ENCODE measurements at regions not wholly inside any gene's neighbourhood (a gene's known extent, or its start where the extent isn't known, plus 50 kb on each side); places are given as distances from the start of the nearest gene placed in this dataset.

GRCh38 chr9:129318121-129319075 lies 140.3 kb upstream of the IER5L start:
- no peaks in the 10 kb centered on the region for H3K79me2 ChIP-seq (ENCODE audit: low read length)
- no peaks in the 10 kb centered on the region for H3K27me3 ChIP-seq (replicated peaks; ENCODE audit: insufficient read depth, low read length)
- TF ChIP-seq EZH2 (optimal IDR thresholded peaks at IDR 0.05; ENCODE audit: low read depth, low read length): no peak
- no peak overlapping the region for H3K4me3 ChIP-seq (ENCODE audit: low read length)
- no peak overlapping the region for H2AFZ ChIP-seq (ENCODE audit: low read length)
- H4K20me1 ChIP-seq (ENCODE audit: insufficient read depth, low read length): no peaks in the 10 kb centered on the region
- H3F3A ChIP-seq (ENCODE audit: insufficient read depth, low read length): no peaks in the 10 kb centered on the region
- H3K9ac ChIP-seq (ENCODE audit: low read length): no peak overlapping the region
- DNase-seq: no peak
- H3K4me1 ChIP-seq (ENCODE audit: low read length): peaks cover 15% of the 10 kb centered on the region
- H3K36me3 ChIP-seq (replicated peaks; ENCODE audit: insufficient read depth, low read length): no peaks in the 10 kb centered on the region
- no peaks in the 10 kb centered on the region for H3K9me3 ChIP-seq (replicated peaks; ENCODE audit: insufficient read depth, low read length)
- no peak overlapping the region for H3K4me2 ChIP-seq (ENCODE audit: low read depth, low read length)
- H3K9me2 ChIP-seq (replicated peaks; ENCODE audit: insufficient read depth, low read length): no peaks in the 10 kb centered on the region
- no peak overlapping the region for H3K27ac ChIP-seq (ENCODE audit: low read length)

GRCh38 chr9:129317179-129318011 lies 139.3 kb upstream of the IER5L start:
- Histone ChIP-seq H3K4me1 (ENCODE audit: low read length) (peaks cover 15% of the 10 kb centered on the region), H3K79me2 (ENCODE audit: low read length) (no peaks in the 10 kb centered on the region), H3K4me2 (ENCODE audit: low read depth, low read length) (no peak overlapping the region), H3K27ac (ENCODE audit: low read length) (no peak overlapping the region), H3K4me3 (ENCODE audit: low read length) (no peak overlapping the region), H3K9ac (ENCODE audit: low read length) (no peak overlapping the region), H4K20me1 (ENCODE audit: insufficient read depth, low read length) (no peaks in the 10 kb centered on the region), H3K36me3 (replicated peaks; ENCODE audit: insufficient read depth, low read length) (no peaks in the 10 kb centered on the region), H3K27me3 (replicated peaks; ENCODE audit: insufficient read depth, low read length) (no peaks in the 10 kb centered on the region), H3F3A (ENCODE audit: insufficient read depth, low read length) (no peaks in the 10 kb centered on the region), H3K9me3 (replicated peaks; ENCODE audit: insufficient read depth, low read length) (no peaks in the 10 kb centered on the region), H3K9me2 (replicated peaks; ENCODE audit: insufficient read depth, low read length) (no peaks in the 10 kb centered on the region), H2AFZ (ENCODE audit: low read length) (no peak overlapping the region)
- no peak for DNase-seq
- TF ChIP-seq EZH2phosphoT487 (IDR thresholded peaks at IDR 0.05; ENCODE audit: low read length): no peak
- TF ChIP-seq EZH2 (optimal IDR thresholded peaks at IDR 0.05; ENCODE audit: low read depth, low read length): no peak
- no peak for TF ChIP-seq CTCF (IDR thresholded peaks at IDR 0.05; ENCODE audit: low read length)

GRCh38 chr9:129316281-129317030 lies 138.4 kb upstream of the IER5L start:
- Histone ChIP-seq H3K27me3 (replicated peaks; ENCODE audit: insufficient read depth, low read length) (no peaks in the 10 kb centered on the region), H3K9me3 (replicated peaks; ENCODE audit: insufficient read depth, low read length) (no peaks in the 10 kb centered on the region), H4K20me1 (ENCODE audit: insufficient read depth, low read length) (no peaks in the 10 kb centered on the region), H3F3A (ENCODE audit: insufficient read depth, low read length) (no peaks in the 10 kb centered on the region), H3K4me2 (ENCODE audit: low read depth, low read length) (no peak overlapping the region), H3K4me3 (ENCODE audit: low read length) (no peak overlapping the region), H3K4me1 (ENCODE audit: low read length) (peaks cover 14% of the 10 kb centered on the region), H3K79me2 (ENCODE audit: low read length) (no peaks in the 10 kb centered on the region), H3K9me2 (replicated peaks; ENCODE audit: insufficient read depth, low read length) (no peaks in the 10 kb centered on the region), H3K27ac (ENCODE audit: low read length) (no peak overlapping the region), H2AFZ (ENCODE audit: low read length) (no peak overlapping the region), H3K9ac (ENCODE audit: low read length) (no peak overlapping the region), H3K36me3 (replicated peaks; ENCODE audit: insufficient read depth, low read length) (no peaks in the 10 kb centered on the region)
- no peak for DNase-seq
- TF ChIP-seq EZH2phosphoT487 (IDR thresholded peaks at IDR 0.05; ENCODE audit: low read length): no peak
- no peak for TF ChIP-seq EZH2 (optimal IDR thresholded peaks at IDR 0.05; ENCODE audit: low read depth, low read length)
- TF ChIP-seq CTCF (IDR thresholded peaks at IDR 0.05; ENCODE audit: low read length): no peak

Measured in MM.1S (cell line).